Mammary epithelial cell (primary cell): ENCODE measurements at regions not wholly inside any gene's neighbourhood (a gene's known extent, or its start where the extent isn't known, plus 50 kb on each side); places are given as distances from the start of the nearest gene placed in this dataset.

Experiments used
- EZH2 ChIP-seq: IDR thresholded peaks from 2 replicates; pipeline ENCODE4 v1.6.1; 2012; ENCODE audit warnings: low read length, inconsistent platforms, borderline replicate concordance
- TF ChIP-seq, protein P1 (sequence below), 2 donors: IDR thresholded peaks in 1 of 2; conservative IDR thresholded peaks in 1 of 2; 2 replicates each; pipeline ENCODE4 v1.5.1; 2011 to 2012; ENCODE audit warnings: inconsistent platforms in 2 of 2, low read length in 2 of 2, mild to moderate bottlenecking in 2 of 2, control low read depth in 1 of 2, low read depth in 1 of 2; ENCODE audit not compliant: insufficient read depth in 1 of 2; ENCODE audit errors: extremely low read depth in 1 of 2

DNA sequence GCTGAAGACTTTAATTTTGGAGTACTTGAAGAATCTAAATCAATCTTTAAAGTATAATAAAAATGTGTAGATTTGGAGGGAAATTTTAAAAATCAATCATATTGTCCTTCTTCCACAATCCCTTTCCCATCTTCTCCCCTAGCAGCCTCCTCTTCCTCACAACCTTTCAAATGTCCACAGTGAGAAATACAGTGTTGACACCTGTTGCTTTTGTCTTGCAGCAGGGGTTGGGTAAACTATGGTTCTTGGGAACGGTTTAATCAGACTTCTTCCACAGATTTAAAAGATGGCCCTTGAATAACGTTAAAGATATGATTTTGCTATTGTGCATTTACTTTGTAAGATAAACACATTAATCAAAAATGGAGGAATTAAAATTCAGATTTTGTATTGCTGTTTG lies 113.8 kb upstream of the SLC1A4 start:
- TF ChIP-seq, protein P1, sequence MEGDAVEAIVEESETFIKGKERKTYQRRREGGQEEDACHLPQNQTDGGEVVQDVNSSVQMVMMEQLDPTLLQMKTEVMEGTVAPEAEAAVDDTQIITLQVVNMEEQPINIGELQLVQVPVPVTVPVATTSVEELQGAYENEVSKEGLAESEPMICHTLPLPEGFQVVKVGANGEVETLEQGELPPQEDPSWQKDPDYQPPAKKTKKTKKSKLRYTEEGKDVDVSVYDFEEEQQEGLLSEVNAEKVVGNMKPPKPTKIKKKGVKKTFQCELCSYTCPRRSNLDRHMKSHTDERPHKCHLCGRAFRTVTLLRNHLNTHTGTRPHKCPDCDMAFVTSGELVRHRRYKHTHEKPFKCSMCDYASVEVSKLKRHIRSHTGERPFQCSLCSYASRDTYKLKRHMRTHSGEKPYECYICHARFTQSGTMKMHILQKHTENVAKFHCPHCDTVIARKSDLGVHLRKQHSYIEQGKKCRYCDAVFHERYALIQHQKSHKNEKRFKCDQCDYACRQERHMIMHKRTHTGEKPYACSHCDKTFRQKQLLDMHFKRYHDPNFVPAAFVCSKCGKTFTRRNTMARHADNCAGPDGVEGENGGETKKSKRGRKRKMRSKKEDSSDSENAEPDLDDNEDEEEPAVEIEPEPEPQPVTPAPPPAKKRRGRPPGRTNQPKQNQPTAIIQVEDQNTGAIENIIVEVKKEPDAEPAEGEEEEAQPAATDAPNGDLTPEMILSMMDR (conservative IDR thresholded peaks at IDR 0.05 in 1 of 2, IDR thresholded peaks at IDR 0.05 in 1 of 2; ENCODE audit: extremely low read depth in 1 of 2, insufficient read depth in 1 of 2, low read depth in 1 of 2, low read length in 2 of 2), result no peak
- TF ChIP-seq EZH2, result no peak
